IPS-NIHi11 (cell line): ENCODE measurements at regions not wholly inside any gene's neighbourhood (a gene's known extent, or its start where the extent isn't known, plus 50 kb on each side); places are given as distances from the start of the nearest gene placed in this dataset.
A peak's percentile ranks its signal among the peaks of the same experiment; 100 is the strongest.

ENCODE experiments used
- DNase-seq: peaks from one replicate; pipeline ENCODE4 v3.0.0; 2012; ENCODE audit warnings: mixed read lengths, low spot score

GRCh38 chr17:11081342-11081741 lies 159.7 kb upstream of the SHISA6 start:
- no peak for DNase-seq

- no peak for DNase-seq
Observed at GRCh38 chr17:11077673-11078072, 163.3 kb upstream of the SHISA6 start.

- DNase-seq, result no peak
Observed at GRCh38 chr17:11074451-11074850, 166.6 kb upstream of the SHISA6 start.

GRCh38 chr17:11056926-11057325 lies 184.1 kb upstream of the SHISA6 start:
- DNase-seq, result no peak

GRCh38 chr17:11053846-11054245 lies 187.2 kb upstream of the SHISA6 start:
- no peak for DNase-seq

GRCh38 chr17:11049539-11049938 lies 191.5 kb upstream of the SHISA6 start:
- no peak for DNase-seq

GRCh38 chr17:11047228-11047627 lies 193.8 kb upstream of the SHISA6 start:
- DNase-seq, result no peak

GRCh38 chr17:11039342-11039741 lies 201.5 kb upstream of the PIRT start:
- no peak for DNase-seq

- DNase-seq, result no peak
Observed at GRCh38 chr17:11035681-11036080, 197.8 kb upstream of the PIRT start.

- DNase-seq, result peak; percentile 77
Observed at GRCh38 chr17:11031787-11032186, 193.9 kb upstream of the PIRT start.

GRCh38 chr17:11029791-11030190 lies 191.9 kb upstream of the PIRT start:
- no peak for DNase-seq

GRCh38 chr17:11028349-11028748 lies 190.5 kb upstream of the PIRT start:
- DNase-seq, result no peak

- no peak for DNase-seq
Observed at GRCh38 chr17:11026903-11027302, 189.0 kb upstream of the PIRT start.

GRCh38 chr17:11023639-11024479 lies 186.0 kb upstream of the PIRT start:
- no peak for DNase-seq

GRCh38 chr17:11006530-11006929 lies 168.6 kb upstream of the PIRT start:
- DNase-seq, result no peak

- no peak for DNase-seq
Observed at GRCh38 chr17:11005940-11006339, 168.1 kb upstream of the PIRT start.

GRCh38 chr17:11002417-11002816 lies 164.5 kb upstream of the PIRT start:
- DNase-seq, result no peak

GRCh38 chr17:11001651-11002050 lies 163.8 kb upstream of the PIRT start:
- DNase-seq, result no peak

GRCh38 chr17:10999484-10999883 lies 161.6 kb upstream of the PIRT start:
- no peak for DNase-seq

- no peak for DNase-seq
Observed at GRCh38 chr17:10993126-10993525, 155.2 kb upstream of the PIRT start.

GRCh38 chr17:10992106-10992880 lies 154.4 kb upstream of the PIRT start:
- DNase-seq, result no peak

- no peak for DNase-seq
Observed at GRCh38 chr17:10987786-10988185, 149.9 kb upstream of the PIRT start.

GRCh38 chr17:10984220-10984619 lies 146.3 kb upstream of the PIRT start:
- DNase-seq, result no peak
